ENCODE measurements at regions not wholly inside any gene's neighbourhood (a gene's known extent, or its start where the extent isn't known, plus 50 kb on each side); places are given as distances from the start of the nearest gene placed in this dataset.

- no peaks in the 10 kb centered on the region for H3K4me1 ChIP-seq
- 55% methylated on average over 4 of the region's 4 CpGs for WGBS
- H3K9me3 ChIP-seq: no peaks in the 10 kb centered on the region
- H3K36me3 ChIP-seq: no peaks in the 10 kb centered on the region
- no peak overlapping the region for H3K27ac ChIP-seq
- no peak for DNase-seq (ENCODE audit: low spot score in 2 of 2)
- TF ChIP-seq POLR2AphosphoS5 (IDR thresholded peaks at IDR 0.05): no peak
- TF ChIP-seq EP300 (IDR thresholded peaks at IDR 0.05): no peak
- TF ChIP-seq POLR2A (IDR thresholded peaks at IDR 0.05): no peak
- no peak for TF ChIP-seq CTCF (IDR thresholded peaks at IDR 0.05)
- H3K4me3 ChIP-seq: no peak overlapping the region
- H3K27me3 ChIP-seq: no peaks in the 10 kb centered on the region
Observed at GRCh38 chr18:30469091-30469490, 573.5 kb downstream of the DSC3 start.

DNA sequence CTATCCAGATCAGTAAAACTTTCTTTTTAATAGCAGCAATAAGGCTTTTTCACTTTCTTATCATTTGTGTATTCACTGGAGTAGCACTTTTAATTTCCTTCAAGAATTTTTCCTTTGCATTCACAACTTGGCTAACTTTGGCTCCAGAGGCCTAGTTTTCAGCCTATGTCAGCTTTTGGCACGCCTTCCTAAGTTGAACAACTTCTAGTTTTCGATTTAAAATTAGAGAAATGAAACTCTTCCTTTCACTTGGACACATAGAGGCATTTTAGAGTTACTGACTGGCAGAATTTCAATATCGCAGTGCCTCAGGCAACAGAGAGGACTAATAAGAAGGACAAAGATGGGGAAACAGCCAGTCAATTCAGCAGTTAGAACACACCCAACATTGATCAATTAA, 577.4 kb downstream of the DSC3 start:
- Histone ChIP-seq H3K27ac (no peak overlapping the region), H3K4me1 (no peaks in the 10 kb centered on the region), H3K9me3 (no peaks in the 10 kb centered on the region), H3K4me3 (no peak overlapping the region), H3K36me3 (no peaks in the 10 kb centered on the region), H3K27me3 (no peaks in the 10 kb centered on the region)
- DNase-seq (ENCODE audit: low spot score in 2 of 2): no peak
- TF ChIP-seq CTCF (IDR thresholded peaks at IDR 0.05) (no peak), EP300 (IDR thresholded peaks at IDR 0.05) (no peak), POLR2AphosphoS5 (IDR thresholded peaks at IDR 0.05) (no peak), POLR2A (IDR thresholded peaks at IDR 0.05) (no peak)
- 50% methylated on average over 3 of the region's 3 CpGs for whole genome bisulfite sequencing

- H3K36me3 ChIP-seq: no peaks in the 10 kb centered on the region
- H3K27ac ChIP-seq: no peak overlapping the region
- TF ChIP-seq POLR2A (IDR thresholded peaks at IDR 0.05) (no peak), EP300 (IDR thresholded peaks at IDR 0.05) (no peak), POLR2AphosphoS5 (IDR thresholded peaks at IDR 0.05) (no peak), CTCF (IDR thresholded peaks at IDR 0.05) (no peak)
- no peak for DNase-seq (ENCODE audit: low spot score in 2 of 2)
- WGBS: 76% methylated on average over 1 of the region's 1 CpG
- no peaks in the 10 kb centered on the region for H3K27me3 ChIP-seq
- no peaks in the 10 kb centered on the region for H3K4me1 ChIP-seq
- no peaks in the 10 kb centered on the region for H3K9me3 ChIP-seq
- no peak overlapping the region for H3K4me3 ChIP-seq
Observed at GRCh38 chr18:30457156-30457555, 585.4 kb downstream of the DSC3 start.

DNA sequence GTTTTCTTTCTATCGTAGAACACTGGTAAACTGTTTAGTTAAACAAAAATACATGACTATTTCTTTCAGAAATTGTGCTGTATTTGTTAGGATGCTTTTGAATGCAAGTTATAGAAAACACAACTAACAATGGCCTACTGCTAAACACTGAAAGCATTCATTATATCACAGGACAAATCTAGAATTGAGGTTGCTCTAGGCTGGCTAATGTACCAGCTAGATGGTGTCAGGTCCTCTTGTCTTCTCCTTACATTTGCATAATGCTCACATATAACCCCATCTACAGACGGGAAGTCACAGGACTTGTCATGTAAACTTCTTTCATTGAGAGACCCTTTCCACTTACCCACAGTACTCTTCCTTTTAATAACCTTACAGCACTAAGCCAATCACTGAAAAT, 586.8 kb downstream of the DSC3 start:
- no peaks in the 10 kb centered on the region for H3K36me3 ChIP-seq
- no peak overlapping the region for H3K27ac ChIP-seq
- no peaks in the 10 kb centered on the region for H3K9me3 ChIP-seq
- no peaks in the 10 kb centered on the region for H3K4me1 ChIP-seq
- H3K4me3 ChIP-seq: no peak overlapping the region
- no peak for DNase-seq (ENCODE audit: low spot score in 2 of 2)
- TF ChIP-seq EP300 (IDR thresholded peaks at IDR 0.05) (no peak), CTCF (IDR thresholded peaks at IDR 0.05) (no peak), POLR2AphosphoS5 (IDR thresholded peaks at IDR 0.05) (no peak), POLR2A (IDR thresholded peaks at IDR 0.05) (no peak)
- H3K27me3 ChIP-seq: no peaks in the 10 kb centered on the region
- 74% methylated on average over 2 of the region's 2 CpGs for WGBS

DNA sequence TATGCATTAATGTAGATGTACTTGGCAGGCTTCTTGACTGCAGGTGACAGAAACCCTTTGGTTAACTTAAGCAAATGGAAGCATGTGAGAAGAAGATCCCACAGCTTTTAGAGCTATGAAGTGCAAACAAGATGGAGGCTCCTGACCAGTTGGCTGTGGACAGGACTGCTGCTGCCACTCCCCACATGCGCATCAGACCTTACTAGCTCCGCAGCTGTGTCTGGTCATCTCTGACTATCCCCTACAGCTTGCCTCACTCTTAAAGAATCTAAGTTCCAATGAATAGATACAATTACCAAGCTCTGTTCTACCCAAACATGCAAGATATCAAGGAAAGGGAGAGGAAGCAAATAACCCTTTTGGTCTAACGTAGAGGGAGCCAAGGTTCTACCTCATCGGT, 587.6 kb downstream of the DSC3 start:
- no peaks in the 10 kb centered on the region for H3K27me3 ChIP-seq
- no peak overlapping the region for H3K4me3 ChIP-seq
- H3K4me1 ChIP-seq: no peaks in the 10 kb centered on the region
- DNase-seq (ENCODE audit: low spot score in 2 of 2): no peak
- no peaks in the 10 kb centered on the region for H3K36me3 ChIP-seq
- TF ChIP-seq POLR2A (IDR thresholded peaks at IDR 0.05): no peak
- TF ChIP-seq CTCF (IDR thresholded peaks at IDR 0.05): no peak
- TF ChIP-seq POLR2AphosphoS5 (IDR thresholded peaks at IDR 0.05): no peak
- no peak for TF ChIP-seq EP300 (IDR thresholded peaks at IDR 0.05)
- 86% methylated on average over 4 of the region's 4 CpGs for WGBS
- no peak overlapping the region for H3K27ac ChIP-seq
- no peaks in the 10 kb centered on the region for H3K9me3 ChIP-seq
